ENCODE measurements at regions not wholly inside any gene's neighbourhood (a gene's known extent, or its start where the extent isn't known, plus 50 kb on each side); places are given as distances from the start of the nearest gene placed in this dataset.
"Not testable (repeated sequence)": the region's sequence is repeated elsewhere in the genome, so short reads cannot be mapped to it uniquely, and the experiment has no call there.

GRCh38 chr12:7557227-7557626 lies 53.6 kb upstream of the CD163 start:
- Histone ChIP-seq H3K4me1 (ENCODE audit: insufficient read depth) (no peaks in the 10 kb centered on the region), H3K4me2 (no peak overlapping the region), H2AFZ (no peak overlapping the region), H3K79me2 (no peaks in the 10 kb centered on the region), H3K27ac (peak overlapping the region; percentile 86), H3K4me3 (no peak overlapping the region), H3K27me3 (no peaks in the 10 kb centered on the region), H4K20me1 (ENCODE audit: insufficient read depth, poor library complexity, severe bottlenecking) (no peaks in the 10 kb centered on the region), H3K9me3 (ENCODE audit: low read depth) (no peaks in the 10 kb centered on the region), H3K36me3 (replicated peaks; ENCODE audit: insufficient read depth, low read depth) (no peaks in the 10 kb centered on the region), H3K9me2 (replicated peaks; ENCODE audit: insufficient read depth) (no peaks in the 10 kb centered on the region)
- WGBS (ENCODE audit: low lambda C conversion rate, missing lambda C conversion rate), result 70% methylated on average over 3 of the region's 3 CpGs
- DNase-seq (ENCODE audit: low spot score), result no peak
- TF ChIP-seq CTCF (IDR thresholded peaks at IDR 0.05; ENCODE audit: poor library complexity) (no peak), EZH2 (IDR thresholded peaks at IDR 0.05; ENCODE audit: borderline replicate concordance) (no peak), EZH2phosphoT487 (IDR thresholded peaks at IDR 0.05; ENCODE audit: low read depth, severe bottlenecking, unreplicated experiment) (no peak)

- WGBS (ENCODE audit: low lambda C conversion rate, missing lambda C conversion rate), result 44% methylated on average over 3 of the region's 3 CpGs
- no peak overlapping the region for H2AFZ ChIP-seq
Observed at GRCh38 chr12:7555752-7556151, 52.2 kb upstream of the CD163 start.

GRCh38 chr12:7554831-7555230 lies 51.3 kb upstream of the CD163 start:
- not testable (repeated sequence) for H3K9me3 ChIP-seq (ENCODE audit: low read depth); H2AFZ ChIP-seq

More at GRCh38 chr12:7555752-7556151, 52.2 kb upstream of the CD163 start:
- Histone ChIP-seq H4K20me1 (ENCODE audit: insufficient read depth, poor library complexity, severe bottlenecking) (no peaks in the 10 kb centered on the region), H3K27me3 (no peaks in the 10 kb centered on the region), H3K36me3 (replicated peaks; ENCODE audit: insufficient read depth, low read depth) (no peaks in the 10 kb centered on the region), H3K4me2 (peak overlapping the region; percentile 21), H3K4me1 (ENCODE audit: insufficient read depth) (no peaks in the 10 kb centered on the region), H3K4me3 (no peak overlapping the region), H3K9me2 (replicated peaks; ENCODE audit: insufficient read depth) (no peaks in the 10 kb centered on the region), H3K27ac (peak overlapping the region; percentile 86), H3K9me3 (ENCODE audit: low read depth) (no peaks in the 10 kb centered on the region), H3K79me2 (no peaks in the 10 kb centered on the region)
- TF ChIP-seq EZH2 (IDR thresholded peaks at IDR 0.05; ENCODE audit: borderline replicate concordance) (no peak), EZH2phosphoT487 (IDR thresholded peaks at IDR 0.05; ENCODE audit: low read depth, severe bottlenecking, unreplicated experiment) (no peak), CTCF (IDR thresholded peaks at IDR 0.05; ENCODE audit: poor library complexity) (no peak)
- DNase-seq (ENCODE audit: low spot score), result peak; percentile 10

More at GRCh38 chr12:7554831-7555230, 51.3 kb upstream of the CD163 start:
- not testable (repeated sequence) for H3K36me3 ChIP-seq (replicated peaks; ENCODE audit: insufficient read depth, low read depth); H3K27ac ChIP-seq; H3K79me2 ChIP-seq; H3K4me2 ChIP-seq; H3K4me3 ChIP-seq; H3K4me1 ChIP-seq (ENCODE audit: insufficient read depth); H3K27me3 ChIP-seq; H3K9me2 ChIP-seq (replicated peaks; ENCODE audit: insufficient read depth); H4K20me1 ChIP-seq (ENCODE audit: insufficient read depth, poor library complexity, severe bottlenecking); DNase-seq (ENCODE audit: low spot score)
- WGBS (ENCODE audit: low lambda C conversion rate, missing lambda C conversion rate), result 94% methylated on average over 6 of the region's 6 CpGs
